ENCODE measurements at regions not wholly inside any gene's neighbourhood (a gene's known extent, or its start where the extent isn't known, plus 50 kb on each side); places are given as distances from the start of the nearest gene placed in this dataset.

DNA sequence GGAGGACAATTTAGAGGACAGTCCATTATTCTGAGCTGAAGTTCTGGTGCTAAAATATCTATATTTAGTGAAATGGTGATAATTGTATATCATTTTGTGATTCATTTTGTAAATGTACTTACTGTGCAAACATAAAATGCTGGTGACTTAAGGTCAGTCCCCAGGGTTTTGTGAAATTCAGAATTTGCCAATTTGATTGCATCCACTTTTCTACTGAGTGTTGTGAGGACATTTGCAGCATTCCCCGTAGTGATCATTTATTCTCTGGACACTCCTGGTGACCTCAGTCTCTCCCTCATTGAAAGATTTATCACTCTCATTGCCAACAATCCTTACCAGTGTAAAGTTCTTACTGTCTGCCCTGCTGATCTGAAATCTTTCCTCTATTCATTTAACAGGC is 98.2 kb downstream of the SOCS6 start:
- TF ChIP-seq GATA3 (IDR thresholded peaks at IDR 0.05; ENCODE audit: low read depth, low read length) (no peak), GATA2 (IDR thresholded peaks at IDR 0.05; ENCODE audit: low read depth, low read length) (no peak)
